CD4-positive, alpha-beta memory T cell (primary cell): ENCODE measurements at regions not wholly inside any gene's neighbourhood (a gene's known extent, or its start where the extent isn't known, plus 50 kb on each side); places are given as distances from the start of the nearest gene placed in this dataset.

Source experiments
- CTCF ChIA-PET: fragments of 350-600 bp; sonication (Branson Sonifier 250); formaldehyde crosslinking; loops from one replicate; lab custom pipeline; 2021; ENCODE audit warnings: inconsistent platforms; ENCODE audit not compliant: partially characterized antibody; lab: Charles Lee
- POLR2A ChIA-PET: fragments of 350-600 bp; sonication (Branson Sonifier 250); formaldehyde crosslinking; loops from one replicate; lab custom pipeline; 2021; ENCODE audit not compliant: partially characterized antibody; lab: Charles Lee
- DNase-seq, 5 donors: peaks; one replicate each; pipeline versions ENCODE4 v3.0.0 to v3.0.0-alpha.2; 2020 to 2022; ENCODE audit warnings: mixed read lengths in 1 of 5
- H3K27ac ChIP-seq: one replicate; pipeline ENCODE4 v1.7.0; 2013; ENCODE audit warnings: low read depth, low read length
- H3K27me3 ChIP-seq: 2 replicates; pipeline ENCODE4 v1.7.0; 2013; ENCODE audit warnings: mild to moderate bottlenecking, low read length, moderate library complexity; ENCODE audit not compliant: insufficient read depth
- H3K36me3 ChIP-seq: 2 replicates; pipeline ENCODE4 v1.7.0; 2013; ENCODE audit warnings: mild to moderate bottlenecking, low read length, moderate library complexity; ENCODE audit not compliant: insufficient read depth
- H3K4me1 ChIP-seq: 2 replicates; pipeline ENCODE4 v1.7.0; 2013; ENCODE audit warnings: mild to moderate bottlenecking, low read length, moderate library complexity; ENCODE audit not compliant: insufficient read depth
- H3K4me3 ChIP-seq, 2 donors: one replicate each; pipeline ENCODE4 v1.7.0; 2013; ENCODE audit warnings: low read length in 2 of 2, mild to moderate bottlenecking in 1 of 2
- H3K9me3 ChIP-seq, 2 donors: one replicate each; pipeline ENCODE4 v1.7.0; 2013; ENCODE audit warnings: low read length in 2 of 2, control low read depth in 1 of 2; ENCODE audit not compliant: control insufficient read depth in 1 of 2
- H3K27ac Mint-ChIP-seq, 7 donors: one replicate each; pipeline ENCODE4 v1.8.0; 2020 to 2021; ENCODE audit warnings: mixed read lengths in 7 of 7, mild to moderate bottlenecking in 6 of 7, inconsistent platforms in 3 of 7, moderate library complexity in 3 of 7
- H3K27me3 Mint-ChIP-seq, 2 donors: one replicate each; pipeline ENCODE4 v1.8.0; 2020 to 2021; ENCODE audit warnings: mixed read lengths in 2 of 2
- H3K36me3 Mint-ChIP-seq, 2 donors: one replicate each; pipeline ENCODE4 v1.8.0; 2020 to 2021; ENCODE audit warnings: mixed read lengths in 2 of 2, inconsistent platforms in 1 of 2, mild to moderate bottlenecking in 1 of 2
- H3K4me1 Mint-ChIP-seq, 4 donors: one replicate each; pipeline ENCODE4 v1.8.0; 2020 to 2021; ENCODE audit warnings: mixed read lengths in 4 of 4, mild to moderate bottlenecking in 1 of 4
- H3K4me3 Mint-ChIP-seq, 8 donors: one replicate each; pipeline ENCODE4 v1.8.0; 2020 to 2021; ENCODE audit warnings: mixed read lengths in 8 of 8, mild to moderate bottlenecking in 7 of 8, moderate library complexity in 6 of 8, inconsistent platforms in 3 of 8
- H3K9me3 Mint-ChIP-seq, 8 donors: one replicate each; pipeline ENCODE4 v1.8.0; 2020 to 2021; ENCODE audit warnings: mixed read lengths in 8 of 8, mild to moderate bottlenecking in 5 of 8, inconsistent platforms in 3 of 8, moderate library complexity in 1 of 8
- intact Hi-C: fragments of 100-400 bp; cut with micrococcal nuclease; formaldehyde crosslinking; loops from one replicate; pipeline ENCODE4 v1.15.1; 2023

- intact Hi-C loops, result no loop called here
Observed at GRCh38 chr10:88113232-88113631, 249.8 kb downstream of the PTEN start.

GRCh38 chr10:88113657-88114272, 250.3 kb downstream of the PTEN start:
- Mint-ChIP-seq H3K27me3 (peaks cover 0 to 1% of the 10 kb centered on the region in 2 donors), H3K4me3 (no peak overlapping the region), H3K4me1 (peaks cover 5 to 13% (median 9%) of the 10 kb centered on the region in 4 donors), H3K9me3 (no peaks in the 10 kb centered on the region), H3K36me3 (no peaks in the 10 kb centered on the region), H3K27ac (peak overlapping the region in 3 of 7 donors; percentile 13 to 70 (median 53))
- ChIA-PET CTCF (interaction anchor here (0.6 to 7.9 kb wide), 17 partner anchors 9 to 439 kb away, joined by 3 to 94 read pairs (median 4); partner anchors contain the start of genes KLLN and PTEN), POLR2A (interaction anchor here (0.9 to 2.5 kb wide), 3 partner anchors 252 to 276 kb away, joined by 3 to 18 read pairs (median 4); partner anchors contain the start of genes KLLN and PTEN)
- Histone ChIP-seq H3K4me1 (peaks cover 32% of the 10 kb centered on the region), H3K27ac (no peak overlapping the region), H3K4me3 (no peak overlapping the region), H3K36me3 (no peaks in the 10 kb centered on the region), H3K27me3 (no peaks in the 10 kb centered on the region), H3K9me3 (no peaks in the 10 kb centered on the region)
- intact Hi-C loops, result loop anchor here (1.0 kb wide), 2 partner anchors 253 to 440 kb away; no protein-coding TSS in a partner anchor
- no peak for DNase-seq

More at GRCh38 chr10:88113232-88113631, 249.8 kb downstream of the PTEN start:
- no peaks in the 10 kb centered on the region for H3K9me3 ChIP-seq
- peak overlapping the region in 1 of 7 donors; percentile 53 for H3K27ac Mint-ChIP-seq
- H3K4me1 Mint-ChIP-seq, result peaks cover 7 to 16% (median 12%) of the 10 kb centered on the region in 4 donors
- no peak for DNase-seq
- H3K27me3 Mint-ChIP-seq, result peaks cover 0 to 1% of the 10 kb centered on the region in 2 donors
- no peaks in the 10 kb centered on the region for H3K36me3 ChIP-seq
- CTCF ChIA-PET, result interaction anchor here (0.6 to 7.9 kb wide), 12 partner anchors 8 to 439 kb away, joined by 3 to 94 read pairs (median 14); partner anchors contain the start of genes KLLN and PTEN
- no peaks in the 10 kb centered on the region for H3K9me3 Mint-ChIP-seq
- no peaks in the 10 kb centered on the region for H3K27me3 ChIP-seq
- POLR2A ChIA-PET, result interaction anchor here (2.5 kb wide), 1 partner anchor 251 kb away, joined by 18 read pairs; the partner anchor contains the start of genes KLLN and PTEN
- H3K36me3 Mint-ChIP-seq, result no peaks in the 10 kb centered on the region
- no peak overlapping the region for H3K4me3 Mint-ChIP-seq
- no peak overlapping the region for H3K27ac ChIP-seq
- peaks cover 27% of the 10 kb centered on the region for H3K4me1 ChIP-seq
- no peak overlapping the region for H3K4me3 ChIP-seq

- ChIA-PET CTCF (interaction anchor here (0.6 to 7.9 kb wide), 16 partner anchors 9 to 438 kb away, joined by 3 to 94 read pairs (median 4); partner anchors contain the start of genes KLLN and PTEN), POLR2A (interaction anchor here (0.7 to 2.5 kb wide), 4 partner anchors 252 to 276 kb away, joined by 3 to 18 read pairs (median 4); partner anchors contain the start of genes KLLN and PTEN)
- Histone ChIP-seq H3K9me3 (no peaks in the 10 kb centered on the region), H3K4me3 (no peak overlapping the region), H3K36me3 (no peaks in the 10 kb centered on the region), H3K27ac (no peak overlapping the region), H3K27me3 (no peaks in the 10 kb centered on the region), H3K4me1 (peaks cover 32% of the 10 kb centered on the region)
- H3K4me3 Mint-ChIP-seq, result no peak overlapping the region
- H3K27me3 Mint-ChIP-seq, result peaks cover 0 to 1% of the 10 kb centered on the region in 2 donors
- H3K27ac Mint-ChIP-seq, result peak overlapping the region in 2 of 7 donors; percentile 4 to 13
- peaks cover 7 to 17% (median 10%) of the 10 kb centered on the region in 4 donors for H3K4me1 Mint-ChIP-seq
- intact Hi-C loops, result loop anchor here (1.0 kb wide), 2 partner anchors 254 to 439 kb away; no protein-coding TSS in a partner anchor
- peak in 2 of 5 donors; percentile 13 to 18 for DNase-seq
- H3K36me3 Mint-ChIP-seq, result no peaks in the 10 kb centered on the region
- H3K9me3 Mint-ChIP-seq, result no peaks in the 10 kb centered on the region
Observed at GRCh38 chr10:88114368-88114767, 250.9 kb downstream of the PTEN start.

GRCh38 chr10:88115407-88115806, 252.0 kb downstream of the PTEN start:
- H3K27ac ChIP-seq, result no peak overlapping the region
- H3K27me3 ChIP-seq, result no peaks in the 10 kb centered on the region
- Mint-ChIP-seq H3K27ac (no peak overlapping the region), H3K4me1 (peaks cover 10 to 22% (median 14%) of the 10 kb centered on the region in 4 donors), H3K4me3 (no peak overlapping the region), H3K36me3 (no peaks in the 10 kb centered on the region), H3K27me3 (no peaks in the 10 kb centered on the region), H3K9me3 (no peaks in the 10 kb centered on the region)
- intact Hi-C loops, result no loop called here
- no peak for DNase-seq
- CTCF ChIA-PET, result interaction anchor here (1.2 to 7.9 kb wide), 7 partner anchors 9 to 273 kb away, joined by 3 to 94 read pairs (median 19); no protein-coding TSS in a partner anchor
- peaks cover 36% of the 10 kb centered on the region for H3K4me1 ChIP-seq
- no peak overlapping the region for H3K4me3 ChIP-seq
- H3K36me3 ChIP-seq, result no peaks in the 10 kb centered on the region
- no peaks in the 10 kb centered on the region for H3K9me3 ChIP-seq
- POLR2A ChIA-PET, result interaction anchor here (2.5 kb wide), 1 partner anchor 253 kb away, joined by 18 read pairs; the partner anchor contains the start of genes KLLN and PTEN

- H3K4me3 ChIP-seq, result no peak overlapping the region
- no peak overlapping the region for H3K4me3 Mint-ChIP-seq
- H3K9me3 Mint-ChIP-seq, result no peaks in the 10 kb centered on the region
- H3K27me3 ChIP-seq, result no peaks in the 10 kb centered on the region
- intact Hi-C loops, result no loop called here
- H3K9me3 ChIP-seq, result no peaks in the 10 kb centered on the region
- DNase-seq, result no peak
- peaks cover 39% of the 10 kb centered on the region for H3K4me1 ChIP-seq
- peaks cover 10 to 27% (median 17%) of the 10 kb centered on the region in 4 donors for H3K4me1 Mint-ChIP-seq
- H3K36me3 Mint-ChIP-seq, result no peaks in the 10 kb centered on the region
- H3K27me3 Mint-ChIP-seq, result no peaks in the 10 kb centered on the region
- ChIA-PET CTCF (interaction anchor here (1.2 to 7.9 kb wide), 4 partner anchors 8 to 272 kb away, joined by 3 to 94 read pairs (median 13); no protein-coding TSS in a partner anchor), POLR2A (no interaction called here)
- no peak overlapping the region for H3K27ac Mint-ChIP-seq
- H3K27ac ChIP-seq, result no peak overlapping the region
- no peaks in the 10 kb centered on the region for H3K36me3 ChIP-seq
Observed at GRCh38 chr10:88115968-88116367, 252.5 kb downstream of the PTEN start.

DNA sequence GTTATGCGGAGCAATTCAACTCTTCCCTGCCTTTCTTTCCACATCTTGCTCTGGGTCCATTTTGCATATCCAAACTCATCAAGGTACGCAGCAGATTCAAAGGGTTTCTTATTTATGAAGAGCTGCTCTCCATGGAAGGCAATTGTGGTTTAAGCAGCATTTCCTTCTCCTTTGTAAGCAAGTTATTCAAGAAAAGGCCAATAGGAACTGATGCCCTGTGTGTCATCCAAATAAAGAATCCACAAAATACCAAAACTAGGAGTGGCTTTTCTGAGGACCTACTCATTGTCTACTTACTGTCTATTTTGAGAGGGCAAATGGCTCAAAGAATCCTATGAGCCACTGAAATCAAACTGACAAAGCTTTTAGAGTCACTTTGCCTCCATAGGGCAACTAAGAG, 253.1 kb downstream of the PTEN start:
- no peak overlapping the region for H3K27ac ChIP-seq
- H3K9me3 Mint-ChIP-seq, result no peaks in the 10 kb centered on the region

More for the DNA sequence above, 253.1 kb downstream of the PTEN start:
- peaks cover 10 to 28% (median 17%) of the 10 kb centered on the region in 4 donors for H3K4me1 Mint-ChIP-seq
- DNase-seq, result no peak
- Histone ChIP-seq H3K4me1 (peaks cover 39% of the 10 kb centered on the region), H3K27me3 (no peaks in the 10 kb centered on the region), H3K9me3 (no peaks in the 10 kb centered on the region), H3K4me3 (no peak overlapping the region), H3K36me3 (no peaks in the 10 kb centered on the region)
- no peaks in the 10 kb centered on the region for H3K36me3 Mint-ChIP-seq
- ChIA-PET POLR2A (interaction anchor here (0.7 kb wide), 1 partner anchor 253 kb away, joined by 3 read pairs; the partner anchor contains the start of genes KLLN and PTEN), CTCF (interaction anchor here (0.7 to 7.9 kb wide), 3 partner anchors 8 to 272 kb away, joined by 3 to 94 read pairs (median 3); no protein-coding TSS in a partner anchor)
- intact Hi-C loops, result no loop called here
- H3K27me3 Mint-ChIP-seq, result no peaks in the 10 kb centered on the region
- H3K27ac Mint-ChIP-seq, result no peak overlapping the region
- no peak overlapping the region for H3K4me3 Mint-ChIP-seq
